ENCODE measurements at regions not wholly inside any gene's neighbourhood (a gene's known extent, or its start where the extent isn't known, plus 50 kb on each side); places are given as distances from the start of the nearest gene placed in this dataset.
"Not testable (repeated sequence)": the region's sequence is repeated elsewhere in the genome, so short reads cannot be mapped to it uniquely, and the experiment has no call there.

GRCh38 chr13:55652657-55653056, 1488.1 kb upstream of the PRR20A start:
- DNase-seq (ENCODE audit: low read depth, low spot score) = no peak

GRCh38 chr13:55653497-55653896, 1487.2 kb upstream of the PRR20A start:
- no peak for DNase-seq (ENCODE audit: low read depth, low spot score)

GRCh38 chr13:55654243-55654642, 1486.5 kb upstream of the PRR20A start:
- no peak for DNase-seq (ENCODE audit: low read depth, low spot score)

- not testable (repeated sequence) for DNase-seq (ENCODE audit: low read depth, low spot score)
These were observed 1480.5 kb upstream of the PRR20A start for GRCh38 chr13:55660264-55660663.

GRCh38 chr13:55660851-55661250, 1479.9 kb upstream of the PRR20A start:
- no peak for DNase-seq (ENCODE audit: low read depth, low spot score)

- no peak for DNase-seq (ENCODE audit: low read depth, low spot score)
These were observed 1479.2 kb upstream of the PRR20A start for GRCh38 chr13:55661505-55661904.

- no peak for DNase-seq (ENCODE audit: low read depth, low spot score)
These were observed 1476.5 kb upstream of the PRR20A start for GRCh38 chr13:55664178-55664577.

GRCh38 chr13:55669051-55669450, 1471.7 kb upstream of the PRR20A start:
- no peak for DNase-seq (ENCODE audit: low read depth, low spot score)

GRCh38 chr13:55673910-55674309, 1466.8 kb upstream of the PRR20A start:
- no peak for DNase-seq (ENCODE audit: low read depth, low spot score)

GRCh38 chr13:55682776-55683175, 1457.9 kb upstream of the PRR20A start:
- no peak for DNase-seq (ENCODE audit: low read depth, low spot score)

- no peak for DNase-seq (ENCODE audit: low read depth, low spot score)
These were observed 1435.2 kb upstream of the PRR20A start for GRCh38 chr13:55705526-55705925.

GRCh38 chr13:55705971-55706370, 1434.7 kb upstream of the PRR20A start:
- no peak for DNase-seq (ENCODE audit: low read depth, low spot score)

- DNase-seq (ENCODE audit: low read depth, low spot score) = no peak
These were observed 1426.6 kb upstream of the PRR20A start for GRCh38 chr13:55714120-55714519.

GRCh38 chr13:55727683-55728082, 1413.0 kb upstream of the PRR20A start:
- no peak for DNase-seq (ENCODE audit: low read depth, low spot score)

- DNase-seq (ENCODE audit: low read depth, low spot score) = no peak
These were observed 1412.5 kb upstream of the PRR20A start for GRCh38 chr13:55728247-55728646.

- DNase-seq (ENCODE audit: low read depth, low spot score) = no peak
These were observed 1394.9 kb upstream of the PRR20A start for GRCh38 chr13:55745828-55746227.

GRCh38 chr13:55761986-55762385, 1378.7 kb upstream of the PRR20A start:
- DNase-seq (ENCODE audit: low read depth, low spot score) = no peak

GRCh38 chr13:55777612-55778011, 1363.1 kb upstream of the PRR20A start:
- DNase-seq (ENCODE audit: low read depth, low spot score) = no peak

GRCh38 chr13:55783841-55784240, 1356.9 kb upstream of the PRR20A start:
- DNase-seq (ENCODE audit: low read depth, low spot score) = no peak

- no peak for DNase-seq (ENCODE audit: low read depth, low spot score)
These were observed 1352.2 kb upstream of the PRR20A start for GRCh38 chr13:55788548-55788947.

- no peak for DNase-seq (ENCODE audit: low read depth, low spot score)
These were observed 1348.0 kb upstream of the PRR20A start for GRCh38 chr13:55792544-55793193.

GRCh38 chr13:55815458-55816033, 1325.2 kb upstream of the PRR20A start:
- DNase-seq (ENCODE audit: low read depth, low spot score) = no peak

GRCh38 chr13:55816976-55817601, 1323.6 kb upstream of the PRR20A start:
- DNase-seq (ENCODE audit: low read depth, low spot score) = no peak
